ENCODE measurements at regions not wholly inside any gene's neighbourhood (a gene's known extent, or its start where the extent isn't known, plus 50 kb on each side); places are given as distances from the start of the nearest gene placed in this dataset.

GRCh38 chrX:43553257-43553656 is 102.8 kb upstream of the MAOA start:
- Histone ChIP-seq H3K9ac (ENCODE audit: insufficient read depth, low read length, poor library complexity, severe bottlenecking) (no peak overlapping the region), H3K36me3 (replicated peaks in 1 of 2; ENCODE audit: control insufficient read depth in 1 of 2, insufficient read depth in 2 of 2, low read length in 2 of 2) (no peaks in the 10 kb centered on the region), H2AFZ (ENCODE audit: insufficient read depth, low read depth, low read length, poor library complexity, severe bottlenecking) (no peak overlapping the region), H3K4me2 (replicated peaks; ENCODE audit: extremely low read depth, low read length, poor library complexity, severe bottlenecking) (no peak overlapping the region), H3K4me1 (ENCODE audit: control insufficient read depth in 1 of 2, insufficient read depth in 2 of 2, low read length in 2 of 2) (no peaks in the 10 kb centered on the region), H3K79me2 (ENCODE audit: insufficient read depth, low read length) (no peaks in the 10 kb centered on the region), H3K27ac (ENCODE audit: low read depth in 1 of 2, low read length in 2 of 2) (no peak overlapping the region), H4K20me1 (ENCODE audit: insufficient read depth, low read length) (no peaks in the 10 kb centered on the region), H3K27me3 (ENCODE audit: control insufficient read depth in 2 of 2, insufficient read depth in 2 of 2, low read length in 2 of 2) (no peaks in the 10 kb centered on the region), H3K4me3 (replicated peaks in 1 of 3; ENCODE audit: low read depth in 2 of 3, low read length in 3 of 3) (no peak overlapping the region), H3K9me3 (replicated peaks in 1 of 2; ENCODE audit: control insufficient read depth in 1 of 2, insufficient read depth in 1 of 2, low read length in 2 of 2) (peaks cover 7 to 12% of the 10 kb centered on the region in 2 donors)
- TF ChIP-seq, protein P1, sequence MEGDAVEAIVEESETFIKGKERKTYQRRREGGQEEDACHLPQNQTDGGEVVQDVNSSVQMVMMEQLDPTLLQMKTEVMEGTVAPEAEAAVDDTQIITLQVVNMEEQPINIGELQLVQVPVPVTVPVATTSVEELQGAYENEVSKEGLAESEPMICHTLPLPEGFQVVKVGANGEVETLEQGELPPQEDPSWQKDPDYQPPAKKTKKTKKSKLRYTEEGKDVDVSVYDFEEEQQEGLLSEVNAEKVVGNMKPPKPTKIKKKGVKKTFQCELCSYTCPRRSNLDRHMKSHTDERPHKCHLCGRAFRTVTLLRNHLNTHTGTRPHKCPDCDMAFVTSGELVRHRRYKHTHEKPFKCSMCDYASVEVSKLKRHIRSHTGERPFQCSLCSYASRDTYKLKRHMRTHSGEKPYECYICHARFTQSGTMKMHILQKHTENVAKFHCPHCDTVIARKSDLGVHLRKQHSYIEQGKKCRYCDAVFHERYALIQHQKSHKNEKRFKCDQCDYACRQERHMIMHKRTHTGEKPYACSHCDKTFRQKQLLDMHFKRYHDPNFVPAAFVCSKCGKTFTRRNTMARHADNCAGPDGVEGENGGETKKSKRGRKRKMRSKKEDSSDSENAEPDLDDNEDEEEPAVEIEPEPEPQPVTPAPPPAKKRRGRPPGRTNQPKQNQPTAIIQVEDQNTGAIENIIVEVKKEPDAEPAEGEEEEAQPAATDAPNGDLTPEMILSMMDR (IDR thresholded peaks at IDR 0.05) = no peak
- peaks cover 4% of the 10 kb centered on the region for H3K4me1 Mint-ChIP-seq
- H3K4me3 Mint-ChIP-seq = no peak overlapping the region
- H3K36me3 Mint-ChIP-seq = no peaks in the 10 kb centered on the region
- WGBS (ENCODE audit: insufficient coverage) = 65% methylated on average over 4 of the region's 5 CpGs
- intact Hi-C loops (cut with micrococcal nuclease) = loop anchor here (10.0 kb wide), 2 partner anchors 198 to 1758 kb away; no protein-coding TSS in a partner anchor
- no peak overlapping the region for H3K27ac Mint-ChIP-seq
- H3K27me3 Mint-ChIP-seq (ENCODE audit: low read depth in 3 of 3) = peaks cover 0 to 14% (median 0%) of the 10 kb centered on the region in 3 donors
- DNase-seq = no peak
- H3K9me3 Mint-ChIP-seq = peaks cover 5 to 15% (median 7%) of the 10 kb centered on the region in 7 donors

- intact Hi-C loops (cut with micrococcal nuclease) = loop anchor here (10.0 kb wide), 2 partner anchors 201 to 1761 kb away; no protein-coding TSS in a partner anchor
- no peak for DNase-seq
- TF ChIP-seq, protein P1 (IDR thresholded peaks at IDR 0.05) = no peak
- no peaks in the 10 kb centered on the region for H3K36me3 ChIP-seq (replicated peaks in 1 of 2; ENCODE audit: control insufficient read depth in 1 of 2, insufficient read depth in 2 of 2, low read length in 2 of 2)
- H3K4me1 Mint-ChIP-seq = peaks cover 8% of the 10 kb centered on the region
- no peak overlapping the region for H2AFZ ChIP-seq (ENCODE audit: insufficient read depth, low read depth, low read length, poor library complexity, severe bottlenecking)
- no peak overlapping the region for H3K27ac ChIP-seq (ENCODE audit: low read depth in 1 of 2, low read length in 2 of 2)
- 100% methylated on average over 1 of the region's 1 CpG for WGBS (ENCODE audit: insufficient coverage)
- peaks cover 0 to 4% of the 10 kb centered on the region in 2 donors for H3K4me1 ChIP-seq (ENCODE audit: control insufficient read depth in 1 of 2, insufficient read depth in 2 of 2, low read length in 2 of 2)
- peaks cover 0 to 16% (median 0%) of the 10 kb centered on the region in 3 donors for H3K27me3 Mint-ChIP-seq (ENCODE audit: low read depth in 3 of 3)
- H3K36me3 Mint-ChIP-seq = no peaks in the 10 kb centered on the region
- no peak overlapping the region for H3K27ac Mint-ChIP-seq
- no peaks in the 10 kb centered on the region for H3K9me3 ChIP-seq (replicated peaks in 1 of 2; ENCODE audit: control insufficient read depth in 1 of 2, insufficient read depth in 1 of 2, low read length in 2 of 2)
- no peaks in the 10 kb centered on the region for H3K79me2 ChIP-seq (ENCODE audit: insufficient read depth, low read length)
- H3K9me3 Mint-ChIP-seq = peaks cover 0 to 2% (median 0%) of the 10 kb centered on the region in 7 donors
- H3K4me3 ChIP-seq (replicated peaks in 1 of 3; ENCODE audit: low read depth in 2 of 3, low read length in 3 of 3) = no peak overlapping the region
- no peaks in the 10 kb centered on the region for H4K20me1 ChIP-seq (ENCODE audit: insufficient read depth, low read length)
- H3K27me3 ChIP-seq (ENCODE audit: control insufficient read depth in 2 of 2, insufficient read depth in 2 of 2, low read length in 2 of 2) = no peaks in the 10 kb centered on the region
- H3K4me3 Mint-ChIP-seq = no peak overlapping the region
- H3K9ac ChIP-seq (ENCODE audit: insufficient read depth, low read length, poor library complexity, severe bottlenecking) = no peak overlapping the region
- H3K4me2 ChIP-seq (replicated peaks; ENCODE audit: extremely low read depth, low read length, poor library complexity, severe bottlenecking) = no peak overlapping the region
Observed at GRCh38 chrX:43556207-43556606, 99.9 kb upstream of the MAOA start.
